Activated naive CD4-positive, alpha-beta T cell treated with anti-CD3 and anti-CD28 coated beads for 36 hours (primary cell): ENCODE measurements at regions not wholly inside any gene's neighbourhood (a gene's known extent, or its start where the extent isn't known, plus 50 kb on each side); places are given as distances from the start of the nearest gene placed in this dataset.
"Not testable (repeated sequence)": the region's sequence is repeated elsewhere in the genome, so short reads cannot be mapped to it uniquely, and the experiment has no call there.

Source experiments
- CTCF ChIA-PET: fragments of 350-600 bp; sonication (Branson Sonifier 250); formaldehyde crosslinking; loops from one replicate; lab custom pipeline; 2021; ENCODE audit warnings: antibody characterized with exemption; lab: Charles Lee
- DNase-seq: peaks from one replicate; pipeline ENCODE4 v3.0.0-alpha.2; 2020
- H3K27ac Mint-ChIP-seq: one replicate; pipeline ENCODE4 v1.8.0; 2021; ENCODE audit warnings: mild to moderate bottlenecking, mixed read lengths
- H3K27me3 Mint-ChIP-seq: one replicate; pipeline ENCODE4 v1.8.0; 2021; ENCODE audit warnings: low read depth, mixed read lengths
- H3K36me3 Mint-ChIP-seq: one replicate; pipeline ENCODE4 v1.8.0; 2021; ENCODE audit warnings: low read depth, mixed read lengths
- H3K4me1 Mint-ChIP-seq: one replicate; pipeline ENCODE4 v1.8.0; 2021; ENCODE audit warnings: low read depth, mixed read lengths
- H3K4me3 Mint-ChIP-seq: one replicate; pipeline ENCODE4 v1.8.0; 2021; ENCODE audit warnings: mild to moderate bottlenecking, moderate library complexity, mixed read lengths
- H3K9me3 Mint-ChIP-seq: one replicate; pipeline ENCODE4 v1.8.0; 2021; ENCODE audit warnings: mixed read lengths
- intact Hi-C: fragments of 100-400 bp; cut with micrococcal nuclease; formaldehyde crosslinking; loops from one replicate; pipeline ENCODE4 v1.15.1; 2023

DNA sequence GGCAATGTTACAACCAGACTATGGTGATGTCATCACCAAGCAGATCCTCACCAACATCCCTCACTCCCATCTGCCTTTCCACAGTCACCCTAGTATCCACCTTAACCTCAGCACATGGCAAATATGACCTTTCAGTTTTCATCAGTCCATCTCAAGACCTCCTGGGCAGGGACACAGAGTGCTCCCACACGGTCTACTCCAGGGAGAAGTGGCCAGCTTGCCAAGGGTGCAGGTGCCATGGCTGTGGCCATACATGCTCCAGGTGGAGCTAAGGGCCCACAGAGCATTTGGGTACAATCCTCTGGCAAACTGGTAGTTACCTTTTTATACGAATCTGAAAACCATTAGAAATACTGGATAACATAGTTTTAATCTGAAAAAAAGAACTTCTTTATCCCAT, 453.1 kb downstream of the ADCYAP1 start:
- Mint-ChIP-seq H3K4me1 (no peaks in the 10 kb centered on the region), H3K36me3 (no peaks in the 10 kb centered on the region)
- intact Hi-C loops, result no loop called here

DNA sequence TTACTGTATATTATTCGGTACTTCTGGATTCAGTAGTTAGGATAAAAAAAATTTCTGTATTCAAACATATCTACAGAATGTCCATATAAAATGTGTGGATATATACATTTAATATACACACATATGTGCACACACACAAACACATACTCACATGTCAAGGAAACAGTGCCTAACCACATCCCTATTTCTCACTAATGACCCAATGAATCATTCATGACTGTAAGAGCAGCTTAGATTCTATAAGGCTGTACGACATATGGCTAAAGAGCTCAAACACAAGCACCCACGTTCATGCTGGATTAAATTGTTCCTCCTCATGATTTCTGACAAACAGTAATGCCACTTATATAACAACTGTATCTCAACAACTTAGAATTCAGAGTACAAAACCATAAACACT, 457.3 kb downstream of the ADCYAP1 start:
- Mint-ChIP-seq H3K27ac (no peak overlapping the region), H3K27me3 (no peaks in the 10 kb centered on the region), H3K4me1 (no peaks in the 10 kb centered on the region), H3K4me3 (no peak overlapping the region), H3K9me3 (no peaks in the 10 kb centered on the region), H3K36me3 (no peaks in the 10 kb centered on the region)
- intact Hi-C loops, result no loop called here
- no peak for DNase-seq
- CTCF ChIA-PET, result no interaction called here

More for the DNA sequence above, 453.1 kb downstream of the ADCYAP1 start:
- DNase-seq, result no peak
- CTCF ChIA-PET, result no interaction called here
- peaks cover 1% of the 10 kb centered on the region for H3K9me3 Mint-ChIP-seq
- H3K4me3 Mint-ChIP-seq, result no peak overlapping the region
- H3K27me3 Mint-ChIP-seq, result no peaks in the 10 kb centered on the region
- H3K27ac Mint-ChIP-seq, result no peak overlapping the region

DNA sequence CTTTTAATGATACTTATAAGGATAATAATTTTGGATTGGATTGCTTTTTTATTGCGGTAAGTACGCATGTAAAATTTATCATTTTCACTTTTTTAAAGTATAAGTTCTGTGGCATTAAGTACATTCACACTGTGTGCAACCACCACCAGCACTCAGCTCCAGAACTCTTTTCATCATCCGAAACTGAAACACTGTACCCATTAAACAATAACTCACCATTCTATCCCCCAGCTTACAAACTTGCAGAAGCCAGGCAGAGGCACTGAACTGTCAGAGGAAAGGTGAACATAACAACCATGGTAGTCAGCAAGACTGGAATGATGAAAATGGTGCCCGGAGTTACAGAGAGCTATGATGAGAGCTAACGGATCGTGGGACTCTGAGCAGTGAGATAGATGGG, 465.9 kb downstream of the ADCYAP1 start:
- Mint-ChIP-seq H3K27me3 (no peaks in the 10 kb centered on the region), H3K9me3 (no peaks in the 10 kb centered on the region), H3K36me3 (peaks cover 1% of the 10 kb centered on the region), H3K27ac (no peak overlapping the region), H3K4me1 (no peaks in the 10 kb centered on the region), H3K4me3 (no peak overlapping the region)
- CTCF ChIA-PET, result no interaction called here
- intact Hi-C loops, result no loop called here
- no peak for DNase-seq

DNA sequence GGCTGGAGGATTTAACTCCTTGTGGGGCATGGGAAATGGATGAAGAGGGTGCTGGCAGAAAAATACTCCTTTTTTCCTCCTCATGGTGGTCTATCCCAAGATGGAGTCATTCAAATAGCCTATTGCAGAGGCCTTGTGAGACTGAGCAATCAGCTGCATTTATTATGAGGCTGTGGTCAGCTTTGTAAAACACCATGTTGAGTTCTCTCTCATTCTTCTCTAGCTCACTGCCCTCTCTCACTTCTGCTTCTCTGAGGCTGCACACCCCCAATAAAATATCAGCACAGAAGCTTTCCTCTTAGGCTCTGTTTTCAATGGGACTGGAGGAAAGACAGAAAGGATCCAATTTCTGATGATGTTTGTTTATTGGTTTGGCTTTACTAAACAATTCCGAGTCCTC, 467.1 kb downstream of the ADCYAP1 start:
- DNase-seq, result no peak
- intact Hi-C loops, result no loop called here
- Mint-ChIP-seq H3K36me3 (peaks cover 1% of the 10 kb centered on the region), H3K9me3 (no peaks in the 10 kb centered on the region), H3K4me1 (no peaks in the 10 kb centered on the region), H3K27me3 (no peaks in the 10 kb centered on the region), H3K27ac (no peak overlapping the region), H3K4me3 (no peak overlapping the region)
- CTCF ChIA-PET, result no interaction called here

DNA sequence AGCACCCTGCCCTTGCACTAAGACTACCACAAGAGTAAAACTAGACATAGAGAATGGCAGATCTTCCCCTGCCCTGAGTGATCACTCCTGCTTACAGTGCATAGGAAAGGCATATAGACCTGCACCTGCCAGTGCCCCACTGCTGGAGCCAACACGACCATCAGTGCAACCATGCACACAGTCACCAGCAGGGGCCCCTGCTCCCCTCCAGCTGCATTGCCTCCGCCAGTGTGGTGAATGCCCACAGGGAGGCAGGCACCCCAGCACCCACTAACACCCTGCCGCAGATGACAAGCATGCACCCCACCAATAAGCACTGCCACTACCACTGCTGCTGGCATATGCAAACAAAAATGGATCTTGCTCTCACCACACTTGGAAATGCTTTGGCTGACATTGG, 478.8 kb downstream of the ADCYAP1 start:
- CTCF ChIA-PET, result no interaction called here
- no peaks in the 10 kb centered on the region for H3K36me3 Mint-ChIP-seq
- H3K9me3 Mint-ChIP-seq, result peaks cover 22% of the 10 kb centered on the region
- H3K27me3 Mint-ChIP-seq, result no peaks in the 10 kb centered on the region
- H3K27ac Mint-ChIP-seq, result no peak overlapping the region
- DNase-seq, result no peak
- H3K4me3 Mint-ChIP-seq, result no peak overlapping the region
- intact Hi-C loops, result no loop called here
- no peaks in the 10 kb centered on the region for H3K4me1 Mint-ChIP-seq

DNA sequence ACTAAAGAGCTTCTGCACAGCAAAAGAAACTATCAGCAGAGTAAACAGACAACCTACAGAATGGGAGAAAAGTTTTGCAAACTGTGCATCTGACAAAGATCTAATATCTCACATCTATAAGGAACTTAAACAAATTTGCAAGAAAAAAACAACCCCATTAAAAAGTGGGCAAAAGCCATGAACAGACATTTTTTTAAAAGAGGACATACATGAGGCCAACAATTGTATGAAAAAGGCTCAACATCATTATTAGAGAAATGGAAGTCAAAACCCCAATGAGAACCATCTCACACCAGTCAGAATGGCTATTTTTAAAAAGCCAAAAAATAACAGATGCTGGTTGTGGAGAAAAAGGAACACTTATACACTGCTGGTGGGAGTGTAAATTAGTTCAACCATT, 483.8 kb downstream of the ADCYAP1 start:
- not testable (repeated sequence) for H3K36me3 Mint-ChIP-seq, H3K4me3 Mint-ChIP-seq
- peaks cover 22% of the 10 kb centered on the region for H3K9me3 Mint-ChIP-seq

DNA sequence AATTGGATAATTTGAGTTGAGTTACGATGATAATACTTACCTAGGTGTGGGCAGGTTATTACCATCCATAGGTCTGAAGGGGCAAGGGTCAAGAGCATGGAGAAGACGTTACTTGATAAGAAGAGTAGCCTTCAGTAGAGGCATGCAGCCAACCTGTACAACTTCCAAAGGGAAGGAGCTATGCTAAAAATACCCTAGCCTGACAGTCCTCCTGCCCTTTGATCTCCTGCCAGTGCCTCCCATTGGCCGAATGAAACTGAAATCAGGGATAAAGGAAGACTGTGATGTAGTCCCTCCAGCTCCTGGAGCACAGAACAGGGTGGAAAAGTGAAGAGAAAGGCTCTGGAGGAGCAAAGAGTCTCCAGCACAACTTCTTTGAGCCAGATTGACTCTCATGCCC, 487.4 kb downstream of the ADCYAP1 start:
- CTCF ChIA-PET, result no interaction called here
- H3K27ac Mint-ChIP-seq, result no peak overlapping the region
- H3K9me3 Mint-ChIP-seq, result peaks cover 7% of the 10 kb centered on the region
- intact Hi-C loops, result no loop called here
- H3K4me3 Mint-ChIP-seq, result no peak overlapping the region
- H3K27me3 Mint-ChIP-seq, result no peaks in the 10 kb centered on the region
- no peak for DNase-seq
- no peaks in the 10 kb centered on the region for H3K36me3 Mint-ChIP-seq
- H3K4me1 Mint-ChIP-seq, result no peaks in the 10 kb centered on the region

More for the DNA sequence above, 483.8 kb downstream of the ADCYAP1 start:
- H3K27me3 Mint-ChIP-seq, H3K27ac Mint-ChIP-seq, intact Hi-C loops, H3K4me1 Mint-ChIP-seq, DNase-seq: not testable (repeated sequence)
- CTCF ChIA-PET, result interaction anchor here (0.6 kb wide), 1 partner anchor 465 kb away, joined by 3 read pairs; no protein-coding TSS in a partner anchor

DNA sequence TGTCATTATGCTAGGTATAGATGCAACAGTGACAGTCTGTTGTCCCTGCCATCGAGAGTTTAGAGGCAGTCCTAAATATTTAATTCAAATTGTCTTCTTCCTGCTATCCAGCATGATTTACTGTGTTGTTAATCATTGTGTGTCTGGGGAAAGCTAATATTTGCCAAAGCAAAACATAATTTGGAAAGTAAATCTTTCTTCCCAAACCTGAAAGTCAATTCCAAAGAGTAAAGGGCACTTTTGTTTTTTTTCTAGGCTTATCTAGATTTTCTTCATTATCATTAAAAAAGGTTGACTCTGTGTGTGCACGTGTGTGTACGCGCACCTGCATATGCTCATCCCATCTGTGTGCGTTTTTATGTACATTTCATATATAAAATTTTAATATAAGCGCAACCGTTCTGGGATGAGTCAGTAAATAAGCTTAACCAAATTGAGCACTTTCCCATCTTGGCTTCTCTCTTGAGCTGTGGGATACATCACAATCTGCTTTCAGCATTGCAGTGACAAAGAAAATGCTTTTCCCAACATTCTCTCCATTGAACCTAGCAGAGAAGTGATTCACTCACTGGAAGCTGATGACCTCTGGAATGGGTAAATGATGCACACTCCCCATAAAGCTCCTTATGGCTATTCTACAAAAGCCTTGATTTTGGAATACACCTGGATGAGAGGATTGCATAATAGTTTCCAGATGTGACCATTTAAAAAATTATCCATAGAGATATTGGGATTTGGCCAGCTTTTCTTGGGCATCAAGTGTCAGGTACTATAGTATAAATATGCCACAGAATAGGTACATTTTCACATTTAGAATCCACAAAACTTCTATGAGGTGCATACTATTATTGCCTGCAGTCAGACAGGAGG, 488.4 kb downstream of the ADCYAP1 start:
- Mint-ChIP-seq H3K36me3 (no peaks in the 10 kb centered on the region), H3K27me3 (no peaks in the 10 kb centered on the region), H3K27ac (no peak overlapping the region), H3K9me3 (peaks cover 2% of the 10 kb centered on the region), H3K4me1 (no peaks in the 10 kb centered on the region), H3K4me3 (no peak overlapping the region)
- no peak for DNase-seq
- intact Hi-C loops, result no loop called here
- CTCF ChIA-PET, result no interaction called here

DNA sequence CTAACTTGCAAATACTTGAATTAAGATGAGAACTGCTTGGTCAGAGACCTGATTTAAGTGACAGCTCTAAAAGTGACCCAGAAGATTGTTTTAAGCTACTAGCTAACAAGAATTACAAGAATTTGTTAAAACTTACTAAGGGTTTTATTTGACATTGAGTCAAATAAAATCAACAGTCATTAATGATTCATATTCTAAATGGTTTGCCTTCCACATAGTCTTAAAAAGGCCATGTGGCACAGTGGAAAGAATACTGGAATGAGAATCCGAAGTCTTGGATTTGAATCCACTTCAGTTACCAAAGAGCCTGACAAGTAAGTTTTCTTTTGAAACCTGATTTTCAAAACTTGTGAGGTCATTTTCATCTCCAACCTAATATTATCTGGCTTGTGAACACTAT, 489.3 kb downstream of the ADCYAP1 start:
- CTCF ChIA-PET, result no interaction called here
- H3K9me3 Mint-ChIP-seq, result no peaks in the 10 kb centered on the region
- H3K36me3 Mint-ChIP-seq, result no peaks in the 10 kb centered on the region
- no peak overlapping the region for H3K4me3 Mint-ChIP-seq
- H3K27me3 Mint-ChIP-seq, result no peaks in the 10 kb centered on the region
- no peak overlapping the region for H3K27ac Mint-ChIP-seq
- no peak for DNase-seq
- H3K4me1 Mint-ChIP-seq, result no peaks in the 10 kb centered on the region
- intact Hi-C loops, result no loop called here

DNA sequence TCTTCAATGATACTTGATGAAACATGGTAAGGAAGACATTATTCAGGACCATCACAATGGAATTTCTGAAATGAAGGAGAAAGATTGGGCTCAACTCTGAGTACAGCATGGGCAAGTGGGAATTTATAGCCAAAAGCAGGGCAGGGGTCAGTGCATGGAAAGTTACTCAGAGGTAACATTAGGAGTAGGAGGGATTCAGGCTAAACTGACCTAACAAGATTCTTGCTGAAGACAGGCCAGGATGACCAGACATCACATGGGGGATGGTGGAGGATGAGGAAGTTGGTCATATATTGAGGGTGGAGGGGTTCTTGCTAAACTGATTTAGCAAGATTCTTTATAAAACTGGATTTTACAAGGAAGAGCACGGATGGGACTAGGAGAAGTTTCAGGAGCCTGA, 489.8 kb downstream of the ADCYAP1 start:
- Mint-ChIP-seq H3K4me1 (no peaks in the 10 kb centered on the region), H3K27me3 (no peaks in the 10 kb centered on the region), H3K9me3 (no peaks in the 10 kb centered on the region), H3K27ac (no peak overlapping the region), H3K36me3 (no peaks in the 10 kb centered on the region), H3K4me3 (no peak overlapping the region)
- no peak for DNase-seq
- CTCF ChIA-PET, result no interaction called here
- intact Hi-C loops, result no loop called here

DNA sequence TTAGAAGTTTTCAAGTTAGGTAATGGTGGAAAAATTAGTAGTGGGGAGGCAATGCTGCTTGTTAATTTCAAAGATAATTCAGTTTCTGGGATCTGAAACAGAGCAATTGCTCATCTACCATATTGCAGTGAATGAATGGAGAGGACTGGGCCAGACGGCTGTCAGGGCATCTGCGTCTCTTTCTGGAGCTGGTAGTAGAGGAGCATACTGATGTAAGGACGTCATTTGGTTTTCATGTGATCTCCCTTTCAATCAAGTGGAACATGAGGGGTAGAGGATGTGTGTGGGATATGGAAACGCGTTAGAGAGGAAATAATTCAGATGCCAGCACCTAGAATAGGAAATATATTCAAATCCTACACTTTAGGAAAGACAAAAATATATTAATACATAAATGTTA, 490.3 kb downstream of the ADCYAP1 start:
- H3K36me3 Mint-ChIP-seq, result no peaks in the 10 kb centered on the region
- no peaks in the 10 kb centered on the region for H3K9me3 Mint-ChIP-seq
- intact Hi-C loops, result no loop called here
- no peak for DNase-seq
- CTCF ChIA-PET, result no interaction called here
- no peaks in the 10 kb centered on the region for H3K27me3 Mint-ChIP-seq
- no peaks in the 10 kb centered on the region for H3K4me1 Mint-ChIP-seq
- H3K27ac Mint-ChIP-seq, result no peak overlapping the region
- no peak overlapping the region for H3K4me3 Mint-ChIP-seq

DNA sequence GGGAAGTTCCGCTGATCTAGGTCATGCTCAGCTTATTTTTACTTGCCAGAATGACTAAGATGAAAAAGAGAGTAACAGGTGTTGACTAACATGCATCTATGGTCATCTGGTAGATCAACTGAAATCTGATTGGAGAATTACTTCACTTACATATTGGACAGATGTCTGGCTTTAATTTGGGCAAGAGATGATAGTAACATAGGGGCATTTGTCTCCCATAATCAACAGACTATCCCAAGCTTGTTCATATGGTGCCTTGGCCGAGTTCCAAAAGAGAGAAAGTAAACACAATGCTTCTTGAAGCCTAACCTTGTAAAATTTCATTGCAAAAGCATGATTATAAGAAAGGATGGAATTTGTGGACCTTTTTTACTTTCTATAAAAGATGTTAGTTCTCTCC, 503.7 kb downstream of the ADCYAP1 start:
- H3K36me3 Mint-ChIP-seq, result no peaks in the 10 kb centered on the region
- no peaks in the 10 kb centered on the region for H3K9me3 Mint-ChIP-seq
- CTCF ChIA-PET, result no interaction called here
- no peaks in the 10 kb centered on the region for H3K27me3 Mint-ChIP-seq
- H3K4me3 Mint-ChIP-seq, result no peak overlapping the region
- no peak for DNase-seq
- intact Hi-C loops, result no loop called here
- H3K4me1 Mint-ChIP-seq, result no peaks in the 10 kb centered on the region
- no peak overlapping the region for H3K27ac Mint-ChIP-seq

DNA sequence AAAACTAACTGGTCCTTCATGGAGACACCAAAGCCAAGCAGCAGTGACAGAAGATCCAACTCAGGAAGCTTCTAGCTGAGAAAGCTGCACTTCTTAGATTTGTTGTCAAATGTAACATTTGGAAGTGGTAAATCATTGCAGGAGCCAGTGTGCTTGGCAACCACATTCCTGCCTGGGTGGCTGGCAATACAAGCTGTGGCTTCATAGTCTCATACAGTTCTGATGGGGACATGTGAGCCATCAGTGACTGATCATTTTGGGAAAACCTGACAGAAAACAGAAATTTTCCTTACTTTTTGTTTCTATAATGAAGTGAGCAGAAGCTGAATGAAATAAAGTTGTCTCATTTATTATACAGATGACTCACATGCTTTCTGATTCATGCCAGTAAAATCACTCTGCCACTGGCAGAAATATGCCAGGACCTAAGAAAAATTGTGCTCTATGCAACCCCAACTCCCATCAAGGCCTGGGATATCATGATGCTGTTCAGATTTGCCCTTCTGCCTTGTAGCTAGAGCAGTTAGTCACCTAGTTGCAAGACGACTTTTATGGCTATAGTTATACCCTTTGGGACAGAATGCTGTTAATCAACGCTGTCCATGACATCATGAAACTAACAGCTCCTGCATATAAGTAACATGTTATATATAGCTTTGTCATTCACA, 508.1 kb downstream of the ADCYAP1 start:
- Mint-ChIP-seq H3K27me3 (no peaks in the 10 kb centered on the region), H3K9me3 (no peaks in the 10 kb centered on the region), H3K4me3 (no peak overlapping the region), H3K36me3 (no peaks in the 10 kb centered on the region), H3K4me1 (no peaks in the 10 kb centered on the region), H3K27ac (no peak overlapping the region)
- intact Hi-C loops, result no loop called here
- DNase-seq, result no peak
- CTCF ChIA-PET, result interaction anchor here (0.7 kb wide), 1 partner anchor 131 kb away, joined by 3 read pairs; no protein-coding TSS in a partner anchor
